Upper lobe of left lung (tissue), 4 donors: ENCODE measurements at regions not wholly inside any gene's neighbourhood (a gene's known extent, or its start where the extent isn't known, plus 50 kb on each side); places are given as distances from the start of the nearest gene placed in this dataset.

ENCODE experiments used
- POLR2A ChIP-seq, 4 donors: fragments of 450-650 bp; IDR thresholded peaks; one replicate each; pipeline ENCODE4 v1.5.1; 2016 to 2017; ENCODE audit warnings: antibody characterized with exemption in 4 of 4, mild to moderate bottlenecking in 2 of 4
- TF ChIP-seq, protein P1 (sequence below), 6 experiments: fragments of 450-650 bp in 4 of 6; fragments of 200-600 bp in 2 of 6; sonication (generic) in 2 of 6; IDR thresholded peaks; one replicate each; pipeline ENCODE4 v1.5.1; 2016 to 2019; ENCODE audit warnings: antibody characterized with exemption in 6 of 6

DNA sequence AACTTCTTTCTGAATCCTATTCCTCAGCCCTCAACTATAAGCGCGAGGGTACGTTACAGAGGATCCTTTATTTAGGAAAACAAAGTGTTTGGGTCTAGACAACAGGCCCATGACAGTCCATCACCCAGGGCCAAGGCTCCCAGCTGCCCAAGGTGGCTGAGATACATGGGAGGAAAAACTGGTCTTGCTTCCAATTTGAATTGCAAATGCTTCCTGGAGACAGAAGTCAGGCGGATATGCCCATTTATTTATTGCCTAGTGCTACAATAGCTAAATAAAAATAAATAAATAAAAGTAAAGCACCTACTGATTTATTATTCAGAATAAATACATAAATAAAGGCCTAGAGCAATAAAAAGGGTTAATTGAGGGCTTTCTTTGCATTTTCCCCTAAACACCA, 248.7 kb downstream of the DHX15 start:
- TF ChIP-seq, protein P1, sequence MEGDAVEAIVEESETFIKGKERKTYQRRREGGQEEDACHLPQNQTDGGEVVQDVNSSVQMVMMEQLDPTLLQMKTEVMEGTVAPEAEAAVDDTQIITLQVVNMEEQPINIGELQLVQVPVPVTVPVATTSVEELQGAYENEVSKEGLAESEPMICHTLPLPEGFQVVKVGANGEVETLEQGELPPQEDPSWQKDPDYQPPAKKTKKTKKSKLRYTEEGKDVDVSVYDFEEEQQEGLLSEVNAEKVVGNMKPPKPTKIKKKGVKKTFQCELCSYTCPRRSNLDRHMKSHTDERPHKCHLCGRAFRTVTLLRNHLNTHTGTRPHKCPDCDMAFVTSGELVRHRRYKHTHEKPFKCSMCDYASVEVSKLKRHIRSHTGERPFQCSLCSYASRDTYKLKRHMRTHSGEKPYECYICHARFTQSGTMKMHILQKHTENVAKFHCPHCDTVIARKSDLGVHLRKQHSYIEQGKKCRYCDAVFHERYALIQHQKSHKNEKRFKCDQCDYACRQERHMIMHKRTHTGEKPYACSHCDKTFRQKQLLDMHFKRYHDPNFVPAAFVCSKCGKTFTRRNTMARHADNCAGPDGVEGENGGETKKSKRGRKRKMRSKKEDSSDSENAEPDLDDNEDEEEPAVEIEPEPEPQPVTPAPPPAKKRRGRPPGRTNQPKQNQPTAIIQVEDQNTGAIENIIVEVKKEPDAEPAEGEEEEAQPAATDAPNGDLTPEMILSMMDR (IDR thresholded peaks at IDR 0.05), result no peak
- no peak for TF ChIP-seq POLR2A (IDR thresholded peaks at IDR 0.05)
